ENCODE measurements at regions not wholly inside any gene's neighbourhood (a gene's known extent, or its start where the extent isn't known, plus 50 kb on each side); places are given as distances from the start of the nearest gene placed in this dataset.
"Not testable (repeated sequence)": the region's sequence is repeated elsewhere in the genome, so short reads cannot be mapped to it uniquely, and the experiment has no call there.

DNA sequence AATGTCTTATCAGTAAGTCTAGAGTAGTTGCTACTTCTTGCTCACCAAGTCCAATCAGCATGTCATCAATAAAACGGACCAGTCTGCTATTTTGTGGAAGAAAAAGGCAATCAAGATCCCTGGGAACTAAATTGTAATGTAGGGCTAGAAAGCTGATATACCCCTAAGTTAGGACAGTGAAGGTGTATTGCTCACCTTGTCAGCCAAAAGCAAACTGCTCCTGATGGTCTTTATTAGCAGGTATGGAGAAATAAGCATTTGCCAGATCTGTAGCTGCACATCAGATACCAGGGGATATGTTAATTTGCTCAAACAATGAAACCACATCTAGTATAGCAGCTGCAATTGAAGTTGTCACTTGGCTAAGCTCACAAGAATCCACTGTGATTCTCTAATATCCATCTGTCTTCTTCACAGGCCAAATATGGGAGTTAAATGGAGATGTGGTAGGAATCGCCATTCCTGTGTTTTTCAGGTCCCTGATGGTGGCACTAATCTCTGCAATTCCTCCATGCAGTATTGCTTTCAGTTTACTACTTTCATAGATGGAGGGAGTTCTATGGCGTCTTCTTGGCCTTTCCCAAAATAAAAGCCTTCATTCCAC lies 75.0 kb downstream of the TMEM237 start:
- no peak for DNase-seq (ENCODE audit: extremely low read depth, low read depth)
- no peak for TF ChIP-seq CTCF (IDR thresholded peaks at IDR 0.05; ENCODE audit: low read depth, low read length)

- no peak for DNase-seq (ENCODE audit: extremely low read depth, low read depth)
- TF ChIP-seq CTCF (IDR thresholded peaks at IDR 0.05; ENCODE audit: low read depth, low read length): no peak
Measured at GRCh38 chr2:201559067-201559710, 84.1 kb downstream of the TMEM237 start.

- DNase-seq (ENCODE audit: extremely low read depth, low read depth): no peak
- no peak for TF ChIP-seq CTCF (IDR thresholded peaks at IDR 0.05; ENCODE audit: low read depth, low read length)
Measured at GRCh38 chr2:201558665-201559064, 84.6 kb downstream of the TMEM237 start.

DNA sequence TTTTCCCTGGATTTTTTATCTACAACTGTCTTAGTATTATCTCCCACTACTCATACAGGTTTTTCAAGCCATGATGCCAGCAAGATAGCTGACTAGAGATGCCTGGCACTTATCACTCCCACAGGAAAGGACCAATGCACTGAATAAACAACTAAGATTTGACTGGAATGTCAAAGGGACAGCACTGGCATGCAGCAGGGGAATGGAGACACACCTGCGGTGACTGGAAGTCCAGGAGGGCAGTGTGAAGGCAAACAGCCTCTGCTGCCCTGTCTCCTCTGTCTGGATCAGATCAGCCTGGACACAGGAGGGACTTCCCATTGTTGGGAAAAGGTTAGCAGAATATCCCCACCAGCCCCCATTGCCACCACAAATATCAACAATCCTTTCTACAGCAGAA lies 85.1 kb downstream of the TMEM237 start:
- no peak for DNase-seq (ENCODE audit: extremely low read depth, low read depth)
- TF ChIP-seq CTCF (IDR thresholded peaks at IDR 0.05; ENCODE audit: low read depth, low read length): no peak

DNA sequence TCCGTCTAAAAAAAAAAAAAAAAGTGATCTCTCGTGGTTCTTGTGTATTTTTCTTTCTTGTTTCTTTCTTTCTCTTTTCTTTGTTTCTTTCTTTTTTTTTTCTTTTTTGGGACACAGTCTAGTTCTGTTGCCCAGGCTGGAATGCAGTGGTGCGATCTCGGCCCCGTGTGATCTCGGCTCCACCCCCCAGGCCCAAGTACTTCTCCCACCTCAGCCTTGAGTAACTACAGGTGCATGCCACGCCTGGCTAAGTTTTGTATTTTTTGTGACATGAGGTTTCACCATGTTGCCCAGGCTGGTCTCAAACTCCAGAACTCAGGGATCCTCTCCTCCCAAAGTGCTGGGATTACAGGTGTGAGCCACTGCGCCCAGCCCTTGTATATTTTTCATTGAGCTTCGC lies 91.4 kb downstream of the TMEM237 start:
- no peak for TF ChIP-seq CTCF (IDR thresholded peaks at IDR 0.05; ENCODE audit: low read depth, low read length)
- DNase-seq (ENCODE audit: extremely low read depth, low read depth): no peak

DNA sequence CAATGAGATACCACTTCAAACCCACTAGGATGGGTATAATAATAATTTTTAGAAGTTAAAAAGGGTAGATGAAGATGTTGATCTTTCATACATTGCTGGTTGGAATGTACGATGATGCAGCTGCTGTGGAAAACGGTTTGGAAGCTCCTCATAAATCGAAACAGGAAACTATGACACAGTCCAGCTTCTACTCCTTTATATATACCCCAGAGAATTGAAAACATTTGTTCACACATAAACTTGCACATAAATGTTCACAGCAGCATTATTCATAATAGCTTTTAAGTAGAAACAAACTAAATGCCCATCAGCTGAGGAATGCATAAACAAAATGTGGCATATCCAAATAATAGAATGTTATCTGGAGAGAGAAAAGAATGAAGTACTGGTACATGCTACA lies 95.0 kb downstream of the STRADB start:
- no peak for DNase-seq (ENCODE audit: extremely low read depth, low read depth)
- TF ChIP-seq CTCF (IDR thresholded peaks at IDR 0.05; ENCODE audit: low read depth, low read length): no peak

GRCh38 chr2:201542291-201542690 lies 90.8 kb downstream of the STRADB start:
- DNase-seq (ENCODE audit: extremely low read depth, low read depth): no peak

GRCh38 chr2:201539271-201539670 lies 87.7 kb downstream of the STRADB start:
- not testable (repeated sequence) for DNase-seq (ENCODE audit: extremely low read depth, low read depth)

More at GRCh38 chr2:201542291-201542690, 90.8 kb downstream of the STRADB start:
- TF ChIP-seq CTCF (IDR thresholded peaks at IDR 0.05; ENCODE audit: low read depth, low read length): no peak

All from AG09319 (cell line).